NCI-H2227 (cell line): ENCODE measurements at regions not wholly inside any gene's neighbourhood (a gene's known extent, or its start where the extent isn't known, plus 50 kb on each side); places are given as distances from the start of the nearest gene placed in this dataset.

Source experiments
- DNase-seq: peaks from one replicate; lab custom pipeline; 2025; ENCODE audit not compliant: unreplicated experiment; lab: John Stamatoyannopoulos, UW

- no peak for DNase-seq
Measured at GRCh38 chr18:30562231-30562630, 480.3 kb downstream of the DSC3 start.

- no peak for DNase-seq
Measured at GRCh38 chr18:30556112-30556511, 486.4 kb downstream of the DSC3 start.

GRCh38 chr18:30545393-30545792, 497.1 kb downstream of the DSC3 start:
- DNase-seq = no peak

- no peak for DNase-seq
Measured at GRCh38 chr18:30544141-30544540, 498.4 kb downstream of the DSC3 start.

GRCh38 chr18:30533716-30534115, 508.8 kb downstream of the DSC3 start:
- DNase-seq = no peak

GRCh38 chr18:30527917-30528316, 514.6 kb downstream of the DSC3 start:
- DNase-seq = no peak

GRCh38 chr18:30527226-30527625, 515.3 kb downstream of the DSC3 start:
- no peak for DNase-seq

- no peak for DNase-seq
Measured at GRCh38 chr18:30522288-30522929, 520.1 kb downstream of the DSC3 start.

GRCh38 chr18:30514059-30514458, 528.5 kb downstream of the DSC3 start:
- DNase-seq = no peak

- DNase-seq = no peak
Measured at GRCh38 chr18:30512872-30513271, 529.7 kb downstream of the DSC3 start.

- no peak for DNase-seq
Measured at GRCh38 chr18:30510882-30511281, 531.7 kb downstream of the DSC3 start.

GRCh38 chr18:30501594-30501993, 540.9 kb downstream of the DSC3 start:
- no peak for DNase-seq

GRCh38 chr18:30500240-30500945, 542.1 kb downstream of the DSC3 start:
- DNase-seq = no peak

GRCh38 chr18:30499721-30500120, 542.8 kb downstream of the DSC3 start:
- no peak for DNase-seq

- no peak for DNase-seq
Measured at GRCh38 chr18:30492552-30493129, 549.9 kb downstream of the DSC3 start.

GRCh38 chr18:30491815-30492551, 550.6 kb downstream of the DSC3 start:
- no peak for DNase-seq

- DNase-seq = no peak
Measured at GRCh38 chr18:30489890-30490643, 552.5 kb downstream of the DSC3 start.

- DNase-seq = no peak
Measured at GRCh38 chr18:30487962-30488361, 554.6 kb downstream of the DSC3 start.

GRCh38 chr18:30486856-30487255, 555.7 kb downstream of the DSC3 start:
- DNase-seq = no peak

- no peak for DNase-seq
Measured at GRCh38 chr18:30485078-30485477, 557.5 kb downstream of the DSC3 start.

- no peak for DNase-seq
Measured at GRCh38 chr18:30481871-30482270, 560.7 kb downstream of the DSC3 start.
